H9 (cell line): ENCODE measurements at regions not wholly inside any gene's neighbourhood (a gene's known extent, or its start where the extent isn't known, plus 50 kb on each side); places are given as distances from the start of the nearest gene placed in this dataset.

Experiments used
- DNase-seq: peaks from one replicate; pipeline ENCODE4 v3.0.0-alpha.2; 2017
- H2AFZ ChIP-seq: one replicate; pipeline ENCODE4 v1.6.1; 2013; ENCODE audit warnings: mild to moderate bottlenecking, low read length, control low read depth, moderate library complexity
- H2AK5ac ChIP-seq: 2 replicates; pipeline ENCODE4 v1.6.1; 2013; ENCODE audit warnings: low read length, control low read depth, mixed read lengths; ENCODE audit not compliant: insufficient read length
- H2BK120ac ChIP-seq: one replicate; pipeline ENCODE4 v1.6.1; 2013; ENCODE audit warnings: low read depth, mild to moderate bottlenecking, low read length, control low read depth, inconsistent platforms; ENCODE audit not compliant: poor library complexity, severe bottlenecking
- H2BK12ac ChIP-seq: 2 replicates; pipeline ENCODE4 v1.6.1; 2013; ENCODE audit warnings: low read length, control low read depth, mixed read lengths, low read depth; ENCODE audit not compliant: insufficient read length
- H2BK15ac ChIP-seq: 2 replicates; pipeline ENCODE4 v1.6.1; 2013; ENCODE audit warnings: low read depth, low read length, control low read depth
- H2BK20ac ChIP-seq: one replicate; pipeline ENCODE4 v1.6.1; 2013; ENCODE audit warnings: low read depth, mild to moderate bottlenecking, low read length, control low read depth, inconsistent platforms; ENCODE audit not compliant: poor library complexity, severe bottlenecking
- H2BK5ac ChIP-seq: 2 replicates; pipeline ENCODE4 v1.6.1; 2013; ENCODE audit warnings: low read length, control low read depth, mixed read lengths; ENCODE audit not compliant: insufficient read length
- H3K14ac ChIP-seq: 2 replicates; pipeline ENCODE4 v1.6.1; 2013; ENCODE audit warnings: low read length, control low read depth; ENCODE audit not compliant: insufficient read depth
- H3K18ac ChIP-seq: 2 replicates; pipeline ENCODE4 v1.6.1; 2013; ENCODE audit warnings: low read depth, mild to moderate bottlenecking, mixed read lengths, low read length, control low read depth; ENCODE audit not compliant: insufficient read length
- H3K23ac ChIP-seq: 2 replicates; pipeline ENCODE4 v1.6.1; 2013; ENCODE audit warnings: low read length, control low read depth, mixed read lengths, low read depth; ENCODE audit not compliant: insufficient read length
- H3K23me2 ChIP-seq: 2 replicates; pipeline ENCODE4 v1.6.1; 2013; ENCODE audit warnings: low read depth, mild to moderate bottlenecking, mixed read lengths, low read length, control low read depth; ENCODE audit not compliant: insufficient read length, poor library complexity, severe bottlenecking
- H3K27ac ChIP-seq: 2 replicates; pipeline ENCODE4 v1.5.1; 2013; ENCODE audit warnings: low read length, control low read depth, mixed read lengths, low read depth; ENCODE audit not compliant: insufficient read length
- H3K27me3 ChIP-seq: 2 replicates; pipeline ENCODE4 v1.6.1; 2013; ENCODE audit warnings: low read length, control low read depth, inconsistent platforms; ENCODE audit not compliant: insufficient read depth
- H3K4ac ChIP-seq: 2 replicates; pipeline ENCODE4 v1.6.1; 2013; ENCODE audit warnings: low read depth, mild to moderate bottlenecking, control low read depth, inconsistent platforms, low read length, moderate library complexity
- H3K4me1 ChIP-seq: 2 replicates; pipeline ENCODE4 v1.6.1; 2013; ENCODE audit warnings: low read length, control low read depth, inconsistent platforms; ENCODE audit not compliant: insufficient read depth
- H3K4me2 ChIP-seq: 2 replicates; pipeline ENCODE4 v1.6.1; 2013; ENCODE audit warnings: low read length, control low read depth, mixed read lengths; ENCODE audit not compliant: insufficient read length, insufficient read depth
- H3K56ac ChIP-seq: 2 replicates; pipeline ENCODE4 v1.6.1; 2013; ENCODE audit warnings: low read depth, mild to moderate bottlenecking, mixed read lengths, low read length, control low read depth; ENCODE audit not compliant: insufficient read length
- H3K79me1 ChIP-seq: 2 replicates; pipeline ENCODE4 v1.6.1; 2013; ENCODE audit warnings: low read depth, mild to moderate bottlenecking, moderate library complexity, low read length, control low read depth, inconsistent platforms; ENCODE audit not compliant: insufficient read depth, poor library complexity, severe bottlenecking
- H3K79me2 ChIP-seq: 2 replicates; pipeline ENCODE4 v1.6.1; 2013; ENCODE audit warnings: low read length, control low read depth, inconsistent platforms; ENCODE audit not compliant: insufficient read depth
- H3K9ac ChIP-seq: 2 replicates; pipeline ENCODE4 v1.6.1; 2013; ENCODE audit warnings: low read length, control low read depth, mixed read lengths; ENCODE audit not compliant: insufficient read length; ENCODE audit errors: extremely low read depth
- H3K9me3 ChIP-seq: one replicate; pipeline ENCODE4 v1.6.1; 2013; ENCODE audit warnings: low read depth, low read length, inconsistent platforms; ENCODE audit not compliant: control insufficient read depth
- H3T11ph ChIP-seq: one replicate; pipeline ENCODE4 v1.6.1; 2013; ENCODE audit warnings: mild to moderate bottlenecking, low read length, control low read depth, inconsistent platforms
- H4K20me1 ChIP-seq: one replicate; pipeline ENCODE4 v1.6.1; 2013; ENCODE audit not compliant: control insufficient read depth, insufficient read length, insufficient read depth
- H4K5ac ChIP-seq: 2 replicates; pipeline ENCODE4 v1.6.1; 2013; ENCODE audit warnings: low read depth, mild to moderate bottlenecking, mixed read lengths, low read length, control low read depth; ENCODE audit not compliant: insufficient read length
- H4K8ac ChIP-seq: replicated peaks from 2 replicates; pipeline ENCODE4 v1.6.1; 2013; ENCODE audit warnings: low read length, control low read depth, mixed read lengths, low read depth; ENCODE audit not compliant: insufficient read length
- H4K91ac ChIP-seq: 2 replicates; pipeline ENCODE4 v1.6.1; 2013; ENCODE audit warnings: low read depth, mild to moderate bottlenecking, moderate library complexity, mixed read lengths, low read length, control low read depth; ENCODE audit not compliant: insufficient read length
- H3K27ac Mint-ChIP-seq, 3 experiments: 2 replicates in 2 of 3; 3 replicates in 1 of 3; pipeline ENCODE4 v1.8.0; 2020 to 2021; ENCODE audit warnings: mixed read lengths in 3 of 3, mild to moderate bottlenecking in 1 of 3, moderate library complexity in 1 of 3
- H3K27me3 Mint-ChIP-seq: 2 replicates; pipeline ENCODE4 v1.8.0; 2021; ENCODE audit warnings: low read depth, mild to moderate bottlenecking, moderate library complexity, mixed read lengths
- H3K36me3 Mint-ChIP-seq, 3 experiments: 2 replicates in 2 of 3; 3 replicates in 1 of 3; pipeline ENCODE4 v1.8.0; 2020 to 2021; ENCODE audit warnings: low read depth in 3 of 3, mixed read lengths in 3 of 3; ENCODE audit not compliant: insufficient read depth in 1 of 3
- H3K4me1 Mint-ChIP-seq, 2 experiments: 2 replicates each; pipeline ENCODE4 v1.8.0; 2020; ENCODE audit warnings: mixed read lengths in 2 of 2
- H3K4me3 Mint-ChIP-seq, 2 experiments: 2 replicates in 1 of 2; 3 replicates in 1 of 2; pipeline ENCODE4 v1.8.0; 2020 to 2021; ENCODE audit warnings: mild to moderate bottlenecking in 2 of 2, mixed read lengths in 2 of 2, moderate library complexity in 1 of 2
- H3K9me3 Mint-ChIP-seq, 2 experiments: 2 replicates in 1 of 2; 3 replicates in 1 of 2; pipeline ENCODE4 v1.8.0; 2020; ENCODE audit warnings: mild to moderate bottlenecking in 2 of 2, mixed read lengths in 2 of 2, moderate library complexity in 1 of 2
- CTCF ChIP-seq: fragments of 200-600 bp; sonication (generic); conservative IDR thresholded peaks from 3 replicates; pipeline ENCODE4 v1.8.0; 2021; ENCODE audit warnings: antibody characterized with exemption, mild to moderate bottlenecking
- WGBS: extraction: QIAGEN DNeasy Blood & Tissue Kit; methylation state at CpG from one replicate; pipeline ENCODE4 v1.1.7; 2013; ENCODE audit warnings: missing lambda C conversion rate, low lambda C conversion rate, mixed read lengths; ENCODE audit not compliant: insufficient read length; ENCODE audit errors: extremely low coverage; 5-methylcytosine and 5-hydroxymethylcytosine counted together

GRCh38 chr3:159923956-159924355, 64.7 kb upstream of the IL12A start:
- Histone ChIP-seq H4K8ac (no peak overlapping the region), H3K27ac (no peak overlapping the region)

More at GRCh38 chr3:159923956-159924355, 64.7 kb upstream of the IL12A start:
- Histone ChIP-seq H3K18ac (no peak overlapping the region), H4K91ac (no peak overlapping the region), H2BK15ac (no peak overlapping the region), H3K4ac (no peak overlapping the region), H4K20me1 (no peaks in the 10 kb centered on the region), H3K79me2 (no peaks in the 10 kb centered on the region), H3K9ac (no peak overlapping the region), H2BK12ac (no peak overlapping the region), H2AK5ac (no peak overlapping the region), H3T11ph (no peak overlapping the region), H3K79me1 (no peaks in the 10 kb centered on the region), H3K23me2 (no peaks in the 10 kb centered on the region), H3K4me1 (no peaks in the 10 kb centered on the region), H3K14ac (no peak overlapping the region), H2BK120ac (no peak overlapping the region), H3K9me3 (no peaks in the 10 kb centered on the region), H2BK20ac (no peak overlapping the region), H3K4me2 (no peak overlapping the region), H4K5ac (no peak overlapping the region), H3K23ac (no peak overlapping the region), H2BK5ac (no peak overlapping the region), H3K56ac (no peak overlapping the region), H2AFZ (no peak overlapping the region), H3K27me3 (no peaks in the 10 kb centered on the region)
- Mint-ChIP-seq H3K27ac (peak overlapping the region in 1 of 3 experiments; percentile 18; a peak in 1 of 7 replicates), H3K4me3 (no peak overlapping the region), H3K4me1 (0 out of 4 replicates have a peak, but pooled peaks cover 0 to 2% of the 10 kb centered on the region in 2 experiments), H3K36me3 (no peaks in the 10 kb centered on the region; a peak in 1 of 7 replicates), H3K9me3 (no peaks in the 10 kb centered on the region; a peak in 1 of 5 replicates), H3K27me3 (no peaks in the 10 kb centered on the region)
- no CpG with 5 or more reads among the region's 6 CpGs for WGBS
- TF ChIP-seq CTCF, result no peak
- DNase-seq, result no peak
